ENCODE measurements at regions not wholly inside any gene's neighbourhood (a gene's known extent, or its start where the extent isn't known, plus 50 kb on each side); places are given as distances from the start of the nearest gene placed in this dataset.

- peak; percentile 90 for TF ChIP-seq CTCF (IDR thresholded peaks at IDR 0.05)
These were observed 287.3 kb downstream of the COG6 start for GRCh38 chr13:39942552-39943273.

GRCh38 chr13:39943711-39944110 lies 288.2 kb downstream of the COG6 start:
- no peak for TF ChIP-seq CTCF (IDR thresholded peaks at IDR 0.05)

- TF ChIP-seq CTCF (IDR thresholded peaks at IDR 0.05): no peak
These were observed 289.8 kb downstream of the COG6 start for GRCh38 chr13:39945226-39945625.

- no peak for TF ChIP-seq CTCF (IDR thresholded peaks at IDR 0.05)
These were observed 291.3 kb downstream of the COG6 start for GRCh38 chr13:39946769-39947168.

GRCh38 chr13:39951301-39951700 lies 295.8 kb downstream of the COG6 start:
- no peak for TF ChIP-seq CTCF (IDR thresholded peaks at IDR 0.05)

GRCh38 chr13:39952249-39953233 lies 297.1 kb downstream of the COG6 start:
- TF ChIP-seq CTCF (IDR thresholded peaks at IDR 0.05): no peak

GRCh38 chr13:39954476-39954875 lies 299.0 kb downstream of the COG6 start:
- no peak for TF ChIP-seq CTCF (IDR thresholded peaks at IDR 0.05)
